PC-9 (cell line): ENCODE measurements at regions not wholly inside any gene's neighbourhood (a gene's known extent, or its start where the extent isn't known, plus 50 kb on each side); places are given as distances from the start of the nearest gene placed in this dataset.

Experiments used
- BruUV-seq: library from RNA; stranded (reverse); fragments of 400-500 nt; replicated peaks from 2 replicates; lab custom pipeline; 2021; lab: Mats Ljungman, UMichigan
- CTCF ChIA-PET: fragments of 300-600 bp; sonication (Branson Sonifier 250); formaldehyde crosslinking; loops from one replicate; lab custom pipeline; 2022; ENCODE audit warnings: antibody characterized with exemption; lab: Charles Lee
- POLR2A ChIA-PET: fragments of 300-600 bp; sonication (Branson Sonifier 250); formaldehyde crosslinking; loops from one replicate; lab custom pipeline; 2022; ENCODE audit warnings: antibody characterized with exemption; ENCODE audit not compliant: unreplicated experiment; lab: Charles Lee
- DNase-seq, 2 experiments: peaks; one replicate each; pipeline versions ENCODE4 v3.0.0 to v3.0.0-alpha.2; 2015 to 2022; ENCODE audit warnings: mixed read lengths in 1 of 2
- H2AFZ ChIP-seq: fragments of 200-600 bp; sonication (generic); 2 replicates; pipeline ENCODE4 v1.8.1; 2017; ENCODE audit warnings: antibody characterized with exemption
- H3F3A ChIP-seq: fragments of 200-600 bp; sonication (generic); 2 replicates; pipeline ENCODE4 v1.8.1; 2017; ENCODE audit warnings: antibody characterized with exemption, mild to moderate bottlenecking, low read depth; ENCODE audit not compliant: insufficient read depth
- H3K27ac ChIP-seq: fragments of 200-600 bp; sonication (generic); 2 replicates; pipeline ENCODE4 v1.6.1; 2016; ENCODE audit warnings: mixed run types
- H3K27me3 ChIP-seq: fragments of 200-600 bp; sonication (generic); 2 replicates; pipeline ENCODE4 v1.6.1; 2016; ENCODE audit warnings: low read depth, mixed run types; ENCODE audit not compliant: insufficient read depth
- H3K36me3 ChIP-seq: fragments of 200-600 bp; sonication (generic); 2 replicates; pipeline ENCODE4 v1.6.1; 2016; ENCODE audit warnings: low read depth, mixed run types
- H3K4me1 ChIP-seq: fragments of 200-600 bp; sonication (generic); replicated peaks from 2 replicates; pipeline ENCODE4 v1.6.1; 2016; ENCODE audit warnings: mixed run types; ENCODE audit not compliant: insufficient read depth
- H3K4me2 ChIP-seq: fragments of 200-600 bp; sonication (generic); 2 replicates; pipeline ENCODE4 v1.6.1; 2017; ENCODE audit warnings: mixed run types
- H3K4me3 ChIP-seq: fragments of 200-600 bp; sonication (generic); 2 replicates; pipeline ENCODE4 v1.6.1; 2016; ENCODE audit warnings: mixed run types
- H3K79me2 ChIP-seq: fragments of 200-600 bp; sonication (generic); 2 replicates; pipeline ENCODE4 v1.6.1; 2017; ENCODE audit warnings: low read depth, mixed run types
- H3K9me2 ChIP-seq: fragments of 200-600 bp; sonication (generic); 2 replicates; pipeline ENCODE4 v1.8.1; 2017; ENCODE audit warnings: mild to moderate bottlenecking; ENCODE audit not compliant: insufficient read depth
- H3K9me3 ChIP-seq: fragments of 200-600 bp; sonication (generic); 2 replicates; pipeline ENCODE4 v1.8.1; 2016; ENCODE audit warnings: low read depth; ENCODE audit not compliant: insufficient read depth
- H4K20me1 ChIP-seq: fragments of 200-600 bp; sonication (generic); 2 replicates; pipeline ENCODE4 v1.8.1; 2017; ENCODE audit not compliant: insufficient read depth
- EZH2 ChIP-seq: fragments of 200-600 bp; sonication (generic); IDR thresholded peaks from 2 replicates; pipeline ENCODE4 v1.8.0; 2017; ENCODE audit warnings: antibody characterized with exemption, low read depth
- intact Hi-C: fragments of 100-400 bp; cut with micrococcal nuclease; formaldehyde crosslinking; loops from one replicate; pipeline ENCODE4 v1.10.0; 2022; ENCODE audit not compliant: unreplicated experiment
- TF ChIP-seq, protein P1 (sequence below): fragments of 200-600 bp; sonication (generic); conservative IDR thresholded peaks from 2 replicates; pipeline ENCODE4 v1.6.1; 2017; ENCODE audit warnings: mixed run types, antibody characterized with exemption, mild to moderate bottlenecking, moderate library complexity

GRCh38 chr18:71989616-71990015 lies 554.5 kb downstream of the CBLN2 start:
- intact Hi-C loops, result no loop called here
- POLR2A ChIA-PET, result no interaction called here

GRCh38 chr18:71986351-71987050 lies 557.6 kb downstream of the CBLN2 start:
- no TSS peak for BruUV-seq

More at GRCh38 chr18:71989616-71990015, 554.5 kb downstream of the CBLN2 start:
- H3K27ac ChIP-seq, result no peak overlapping the region
- H3K4me3 ChIP-seq, result no peak overlapping the region
- no peaks in the 10 kb centered on the region for H3K79me2 ChIP-seq
- no peak for DNase-seq
- H4K20me1 ChIP-seq, result no peaks in the 10 kb centered on the region
- H2AFZ ChIP-seq, result no peak overlapping the region
- no peak overlapping the region for H3K4me2 ChIP-seq
- H3K9me2 ChIP-seq, result no peaks in the 10 kb centered on the region
- no peaks in the 10 kb centered on the region for H3K27me3 ChIP-seq
- no peaks in the 10 kb centered on the region for H3F3A ChIP-seq
- no TSS peak for BruUV-seq
- no peaks in the 10 kb centered on the region for H3K36me3 ChIP-seq
- CTCF ChIA-PET, result no interaction called here
- H3K4me1 ChIP-seq, result no peaks in the 10 kb centered on the region
- no peaks in the 10 kb centered on the region for H3K9me3 ChIP-seq
- TF ChIP-seq, protein P1, sequence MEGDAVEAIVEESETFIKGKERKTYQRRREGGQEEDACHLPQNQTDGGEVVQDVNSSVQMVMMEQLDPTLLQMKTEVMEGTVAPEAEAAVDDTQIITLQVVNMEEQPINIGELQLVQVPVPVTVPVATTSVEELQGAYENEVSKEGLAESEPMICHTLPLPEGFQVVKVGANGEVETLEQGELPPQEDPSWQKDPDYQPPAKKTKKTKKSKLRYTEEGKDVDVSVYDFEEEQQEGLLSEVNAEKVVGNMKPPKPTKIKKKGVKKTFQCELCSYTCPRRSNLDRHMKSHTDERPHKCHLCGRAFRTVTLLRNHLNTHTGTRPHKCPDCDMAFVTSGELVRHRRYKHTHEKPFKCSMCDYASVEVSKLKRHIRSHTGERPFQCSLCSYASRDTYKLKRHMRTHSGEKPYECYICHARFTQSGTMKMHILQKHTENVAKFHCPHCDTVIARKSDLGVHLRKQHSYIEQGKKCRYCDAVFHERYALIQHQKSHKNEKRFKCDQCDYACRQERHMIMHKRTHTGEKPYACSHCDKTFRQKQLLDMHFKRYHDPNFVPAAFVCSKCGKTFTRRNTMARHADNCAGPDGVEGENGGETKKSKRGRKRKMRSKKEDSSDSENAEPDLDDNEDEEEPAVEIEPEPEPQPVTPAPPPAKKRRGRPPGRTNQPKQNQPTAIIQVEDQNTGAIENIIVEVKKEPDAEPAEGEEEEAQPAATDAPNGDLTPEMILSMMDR, result no peak
- TF ChIP-seq EZH2, result no peak

GRCh38 chr18:71976744-71977143 lies 567.4 kb downstream of the CBLN2 start:
- DNase-seq, result no peak
- no peaks in the 10 kb centered on the region for H3K9me2 ChIP-seq
- no peaks in the 10 kb centered on the region for H3F3A ChIP-seq
- TF ChIP-seq, protein P1, result no peak
- TF ChIP-seq EZH2, result no peak
- no peaks in the 10 kb centered on the region for H4K20me1 ChIP-seq
- no peaks in the 10 kb centered on the region for H3K27me3 ChIP-seq
- H2AFZ ChIP-seq, result no peak overlapping the region
- no peak overlapping the region for H3K4me3 ChIP-seq
- POLR2A ChIA-PET, result no interaction called here
- H3K79me2 ChIP-seq, result no peaks in the 10 kb centered on the region
- CTCF ChIA-PET, result no interaction called here
- BruUV-seq, result no TSS peak
- no peaks in the 10 kb centered on the region for H3K36me3 ChIP-seq
- no peaks in the 10 kb centered on the region for H3K9me3 ChIP-seq
- no peak overlapping the region for H3K27ac ChIP-seq
- intact Hi-C loops, result no loop called here
- H3K4me2 ChIP-seq, result no peak overlapping the region
- no peaks in the 10 kb centered on the region for H3K4me1 ChIP-seq

More at GRCh38 chr18:71986351-71987050, 557.6 kb downstream of the CBLN2 start:
- H3K9me3 ChIP-seq, result no peaks in the 10 kb centered on the region
- intact Hi-C loops, result no loop called here
- H3K27ac ChIP-seq, result no peak overlapping the region
- POLR2A ChIA-PET, result no interaction called here
- H3K79me2 ChIP-seq, result no peaks in the 10 kb centered on the region
- TF ChIP-seq, protein P1, result no peak
- TF ChIP-seq EZH2, result no peak
- no peaks in the 10 kb centered on the region for H3K9me2 ChIP-seq
- no peak overlapping the region; the same call in 1 of the 2 replicates for H2AFZ ChIP-seq
- no peaks in the 10 kb centered on the region for H4K20me1 ChIP-seq
- no peak overlapping the region for H3K4me2 ChIP-seq
- CTCF ChIA-PET, result no interaction called here
- H3K4me3 ChIP-seq, result no peak overlapping the region
- no peaks in the 10 kb centered on the region for H3K36me3 ChIP-seq
- no peaks in the 10 kb centered on the region for H3K27me3 ChIP-seq
- no peaks in the 10 kb centered on the region for H3K4me1 ChIP-seq
- H3F3A ChIP-seq, result no peaks in the 10 kb centered on the region
- no peak for DNase-seq
